ENCODE measurements at regions not wholly inside any gene's neighbourhood (a gene's known extent, or its start where the extent isn't known, plus 50 kb on each side); places are given as distances from the start of the nearest gene placed in this dataset.

DNA sequence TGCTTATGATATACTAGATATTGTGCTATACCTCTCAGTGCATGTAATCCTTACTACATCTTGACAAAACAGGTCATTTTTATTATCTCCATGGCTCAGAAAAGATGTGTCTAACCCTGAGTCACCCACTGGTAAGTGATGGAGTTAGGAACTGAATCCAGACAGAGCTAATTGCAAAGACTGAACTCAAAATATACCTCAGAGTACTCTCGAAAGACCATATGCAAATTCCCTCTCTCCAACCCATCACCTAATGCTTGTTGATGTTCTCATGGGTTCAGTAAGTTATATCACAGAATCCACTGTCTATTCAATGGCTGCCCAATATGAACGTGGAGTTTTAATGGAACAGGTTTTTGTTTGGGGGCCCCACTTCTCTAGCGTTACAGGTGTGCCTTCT lies 246.0 kb downstream of the PMP22 start:
- Mint-ChIP-seq H3K4me3 (ENCODE audit: unreplicated experiment) (no peak overlapping the region), H3K9me3 (ENCODE audit: unreplicated experiment) (peaks cover 3% of the 10 kb centered on the region), H3K4me1 (ENCODE audit: low read depth, unreplicated experiment) (no peaks in the 10 kb centered on the region), H3K36me3 (ENCODE audit: unreplicated experiment) (no peaks in the 10 kb centered on the region), H3K27ac (ENCODE audit: unreplicated experiment) (no peak overlapping the region), H3K27me3 (ENCODE audit: unreplicated experiment) (no peaks in the 10 kb centered on the region)
- TF ChIP-seq, protein P1, sequence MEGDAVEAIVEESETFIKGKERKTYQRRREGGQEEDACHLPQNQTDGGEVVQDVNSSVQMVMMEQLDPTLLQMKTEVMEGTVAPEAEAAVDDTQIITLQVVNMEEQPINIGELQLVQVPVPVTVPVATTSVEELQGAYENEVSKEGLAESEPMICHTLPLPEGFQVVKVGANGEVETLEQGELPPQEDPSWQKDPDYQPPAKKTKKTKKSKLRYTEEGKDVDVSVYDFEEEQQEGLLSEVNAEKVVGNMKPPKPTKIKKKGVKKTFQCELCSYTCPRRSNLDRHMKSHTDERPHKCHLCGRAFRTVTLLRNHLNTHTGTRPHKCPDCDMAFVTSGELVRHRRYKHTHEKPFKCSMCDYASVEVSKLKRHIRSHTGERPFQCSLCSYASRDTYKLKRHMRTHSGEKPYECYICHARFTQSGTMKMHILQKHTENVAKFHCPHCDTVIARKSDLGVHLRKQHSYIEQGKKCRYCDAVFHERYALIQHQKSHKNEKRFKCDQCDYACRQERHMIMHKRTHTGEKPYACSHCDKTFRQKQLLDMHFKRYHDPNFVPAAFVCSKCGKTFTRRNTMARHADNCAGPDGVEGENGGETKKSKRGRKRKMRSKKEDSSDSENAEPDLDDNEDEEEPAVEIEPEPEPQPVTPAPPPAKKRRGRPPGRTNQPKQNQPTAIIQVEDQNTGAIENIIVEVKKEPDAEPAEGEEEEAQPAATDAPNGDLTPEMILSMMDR (IDR thresholded peaks at IDR 0.05; ENCODE audit: partially characterized antibody, unreplicated experiment), result no peak
- DNase-seq, result no peak

DNA sequence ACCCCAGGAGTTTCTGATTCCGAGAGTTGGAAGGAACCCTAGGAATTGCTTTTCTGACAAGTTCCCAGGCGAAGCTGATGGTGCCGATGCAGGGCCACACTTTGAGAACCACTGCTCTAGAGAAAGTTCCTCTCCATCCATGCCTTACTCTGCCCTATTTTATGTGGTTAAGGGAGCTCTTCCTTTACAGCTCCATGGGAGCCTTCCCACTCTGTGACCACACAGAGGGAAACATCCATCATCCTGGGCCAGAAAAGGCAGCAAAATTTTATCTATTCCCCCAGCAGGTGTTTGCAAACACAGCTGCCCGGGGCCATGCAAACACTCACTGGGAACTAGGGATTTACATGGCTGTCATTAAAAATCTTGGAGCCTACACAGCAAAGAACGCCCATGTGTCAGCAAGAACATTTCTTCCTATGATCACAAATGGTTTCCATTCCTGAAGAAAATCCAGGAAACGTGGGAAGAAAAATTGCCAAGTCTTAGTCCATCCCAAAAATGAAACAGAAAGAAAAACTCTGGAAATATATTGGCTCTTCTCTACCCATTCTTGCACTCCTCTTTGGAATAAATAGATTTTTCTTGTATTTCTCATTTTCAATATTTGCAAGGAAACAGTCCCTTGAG lies 252.7 kb downstream of the PMP22 start:
- no peaks in the 10 kb centered on the region for H3K27me3 Mint-ChIP-seq (ENCODE audit: unreplicated experiment)
- H3K4me3 Mint-ChIP-seq (ENCODE audit: unreplicated experiment), result no peak overlapping the region
- H3K27ac Mint-ChIP-seq (ENCODE audit: unreplicated experiment), result no peak overlapping the region
- DNase-seq, result no peak
- TF ChIP-seq, protein P1 (IDR thresholded peaks at IDR 0.05; ENCODE audit: partially characterized antibody, unreplicated experiment), result no peak
- peaks cover 1% of the 10 kb centered on the region for H3K9me3 Mint-ChIP-seq (ENCODE audit: unreplicated experiment)
- H3K4me1 Mint-ChIP-seq (ENCODE audit: low read depth, unreplicated experiment), result no peaks in the 10 kb centered on the region
- no peaks in the 10 kb centered on the region for H3K36me3 Mint-ChIP-seq (ENCODE audit: unreplicated experiment)

DNA sequence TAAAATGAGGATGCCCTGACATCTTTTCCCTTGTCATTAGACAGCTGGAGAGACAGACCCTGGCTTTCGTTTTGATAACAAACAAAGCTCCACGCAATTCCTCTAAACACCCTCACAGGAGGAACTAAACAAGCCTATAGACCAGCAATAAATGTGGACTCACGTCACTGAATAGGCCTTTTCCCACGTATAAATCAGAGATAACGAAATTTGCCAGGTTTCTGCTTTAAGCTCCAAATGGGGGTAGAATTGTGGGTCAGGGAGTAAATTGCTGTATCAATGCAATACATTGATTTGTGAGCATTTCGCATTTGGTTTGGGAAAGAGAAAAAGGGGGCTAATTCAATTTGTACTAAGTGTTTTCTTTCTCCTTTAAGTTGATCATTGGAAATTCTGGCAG lies 256.0 kb downstream of the PMP22 start:
- no peak for DNase-seq
- H3K4me3 Mint-ChIP-seq (ENCODE audit: unreplicated experiment), result no peak overlapping the region
- H3K27ac Mint-ChIP-seq (ENCODE audit: unreplicated experiment), result no peak overlapping the region
- H3K4me1 Mint-ChIP-seq (ENCODE audit: low read depth, unreplicated experiment), result no peaks in the 10 kb centered on the region
- no peaks in the 10 kb centered on the region for H3K9me3 Mint-ChIP-seq (ENCODE audit: unreplicated experiment)
- no peaks in the 10 kb centered on the region for H3K27me3 Mint-ChIP-seq (ENCODE audit: unreplicated experiment)
- TF ChIP-seq, protein P1 (IDR thresholded peaks at IDR 0.05; ENCODE audit: partially characterized antibody, unreplicated experiment), result no peak
- H3K36me3 Mint-ChIP-seq (ENCODE audit: unreplicated experiment), result no peaks in the 10 kb centered on the region

DNA sequence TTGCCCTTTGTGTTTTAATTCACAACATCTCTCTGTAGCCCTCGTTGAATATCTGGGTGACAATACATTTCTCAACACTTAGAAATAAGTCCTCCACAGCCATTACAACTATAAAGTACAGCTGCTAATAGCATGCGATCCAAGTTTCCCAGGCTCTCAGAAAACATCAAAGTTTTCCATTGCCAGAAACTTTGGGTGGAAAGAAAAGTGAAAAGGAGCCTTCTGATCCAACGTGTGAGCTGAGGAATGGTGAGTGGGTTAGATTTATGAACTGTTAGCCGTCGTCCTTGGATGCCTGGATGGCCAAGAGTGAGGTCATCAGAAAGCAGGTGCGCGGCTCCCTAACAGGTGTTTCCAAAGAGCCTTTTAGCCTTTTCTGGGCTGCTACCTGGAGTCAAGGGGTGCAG lies 258.0 kb downstream of the PMP22 start:
- DNase-seq, result no peak
- Mint-ChIP-seq H3K4me1 (ENCODE audit: low read depth, unreplicated experiment) (no peaks in the 10 kb centered on the region), H3K4me3 (ENCODE audit: unreplicated experiment) (no peak overlapping the region), H3K27ac (ENCODE audit: unreplicated experiment) (no peak overlapping the region), H3K9me3 (ENCODE audit: unreplicated experiment) (no peaks in the 10 kb centered on the region), H3K36me3 (ENCODE audit: unreplicated experiment) (no peaks in the 10 kb centered on the region), H3K27me3 (ENCODE audit: unreplicated experiment) (no peaks in the 10 kb centered on the region)
- TF ChIP-seq, protein P1 (IDR thresholded peaks at IDR 0.05; ENCODE audit: partially characterized antibody, unreplicated experiment), result no peak

DNA sequence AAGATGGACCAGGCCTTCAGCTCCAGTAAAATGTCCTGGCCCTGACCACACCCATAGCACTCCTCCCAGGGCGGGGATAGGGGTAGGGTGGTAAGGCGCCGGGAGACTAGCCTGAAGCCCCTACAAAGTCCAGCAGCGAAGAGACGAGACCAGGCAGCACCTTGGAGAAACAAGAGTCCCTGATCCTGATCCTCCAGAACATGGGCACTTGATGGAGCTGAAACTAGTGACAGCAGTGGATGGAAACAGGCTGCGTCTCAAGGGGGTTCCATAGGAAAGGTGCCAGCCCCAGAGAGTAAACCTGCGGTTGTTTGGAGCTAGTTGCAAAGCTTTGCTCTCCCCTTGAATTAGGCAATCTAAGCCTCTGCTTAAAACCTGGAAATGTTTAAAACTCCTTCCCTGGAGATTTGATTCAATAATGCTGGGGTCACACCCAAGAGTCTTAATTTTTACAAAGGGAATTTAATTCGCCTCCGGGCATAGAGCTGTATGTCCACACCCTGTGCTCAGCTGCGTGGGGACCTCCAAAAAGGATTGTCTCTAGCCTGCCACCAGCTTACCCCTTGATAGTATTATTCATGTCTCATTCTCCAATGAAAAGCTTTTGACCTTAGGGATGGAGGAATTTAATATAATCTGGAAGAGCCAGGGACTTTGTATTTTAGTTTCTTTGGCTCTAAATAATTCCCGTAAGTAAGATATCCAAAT lies 258.6 kb downstream of the PMP22 start:
- DNase-seq, result no peak
- H3K4me1 Mint-ChIP-seq (ENCODE audit: low read depth, unreplicated experiment), result no peaks in the 10 kb centered on the region
- no peaks in the 10 kb centered on the region for H3K9me3 Mint-ChIP-seq (ENCODE audit: unreplicated experiment)
- H3K4me3 Mint-ChIP-seq (ENCODE audit: unreplicated experiment), result no peak overlapping the region
- no peaks in the 10 kb centered on the region for H3K36me3 Mint-ChIP-seq (ENCODE audit: unreplicated experiment)
- TF ChIP-seq, protein P1 (IDR thresholded peaks at IDR 0.05; ENCODE audit: partially characterized antibody, unreplicated experiment), result no peak
- H3K27ac Mint-ChIP-seq (ENCODE audit: unreplicated experiment), result no peak overlapping the region
- no peaks in the 10 kb centered on the region for H3K27me3 Mint-ChIP-seq (ENCODE audit: unreplicated experiment)

Measured in glutamatergic neuron (in vitro differentiated cells).